HEK293T (cell line): ENCODE measurements at regions not wholly inside any gene's neighbourhood (a gene's known extent, or its start where the extent isn't known, plus 50 kb on each side); places are given as distances from the start of the nearest gene placed in this dataset.

Experiments used
- CTBP1 ChIP-seq: fragments of 450-650 bp; IDR thresholded peaks from 2 replicates; pipeline ENCODE4 v1.6.1; 2016; ENCODE audit warnings: borderline replicate concordance
- L3MBTL2 ChIP-seq: fragments of 450-650 bp; conservative IDR thresholded peaks from 2 replicates; pipeline ENCODE4 v1.6.1; 2016; ENCODE audit warnings: mild to moderate bottlenecking

DNA sequence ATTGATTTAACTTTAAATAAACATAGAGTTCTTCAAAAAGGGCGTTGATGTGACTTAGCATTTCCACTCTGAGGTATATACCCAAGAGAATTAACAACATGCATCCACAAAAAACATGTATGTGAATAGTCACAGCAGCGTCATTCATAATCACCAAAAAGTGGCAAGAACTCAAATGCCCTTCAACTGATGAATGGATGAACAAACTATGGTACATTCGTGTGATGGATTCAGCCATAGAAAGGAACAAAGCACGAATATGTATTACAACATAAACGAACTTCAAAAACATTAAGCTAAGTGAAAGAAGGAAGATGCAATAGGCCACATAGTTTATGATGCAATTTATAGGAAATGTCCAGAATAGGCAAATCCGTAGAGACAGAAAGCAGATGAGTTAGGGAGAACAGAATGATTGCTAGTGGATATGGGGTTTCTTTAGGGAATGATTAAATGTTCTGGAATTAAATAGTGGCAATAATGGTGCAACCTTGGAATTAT lies 72.3 kb upstream of the UQCRFS1 start:
- TF ChIP-seq L3MBTL2: no peak
- TF ChIP-seq CTBP1: no peak
